Amygdala (tissue), 56 donors: ENCODE measurements at regions not wholly inside any gene's neighbourhood (a gene's known extent, or its start where the extent isn't known, plus 50 kb on each side); places are given as distances from the start of the nearest gene placed in this dataset.
A peak's percentile ranks its signal among the peaks of the same experiment; 100 is the strongest.
"Not testable (repeated sequence)": the region's sequence is repeated elsewhere in the genome, so short reads cannot be mapped to it uniquely, and the experiment has no call there.

ENCODE experiments used
- DNase-seq, 56 donors: peaks; one replicate each; lab custom pipeline; 2025; lab: John Stamatoyannopoulos, UW

DNA sequence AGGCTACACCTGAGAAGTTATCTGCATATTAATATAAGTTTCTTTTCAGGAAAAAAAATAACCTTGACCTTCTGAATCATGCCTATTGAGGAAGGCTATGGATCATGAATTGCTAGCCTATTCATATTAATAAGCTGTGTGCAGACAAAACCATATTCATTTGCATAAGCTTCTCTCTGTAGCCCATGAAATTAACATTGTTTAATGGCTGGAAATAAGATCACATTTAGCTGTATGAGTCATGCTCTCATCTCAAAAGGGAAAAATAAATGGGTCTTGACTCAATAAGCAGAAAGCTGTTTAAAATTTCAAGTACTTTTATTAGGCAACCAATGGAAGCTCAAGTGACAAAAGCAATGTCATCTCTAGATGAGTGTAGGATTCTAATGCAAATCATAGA lies 330.0 kb upstream of the DEPDC1 start:
- no peak for DNase-seq

DNA sequence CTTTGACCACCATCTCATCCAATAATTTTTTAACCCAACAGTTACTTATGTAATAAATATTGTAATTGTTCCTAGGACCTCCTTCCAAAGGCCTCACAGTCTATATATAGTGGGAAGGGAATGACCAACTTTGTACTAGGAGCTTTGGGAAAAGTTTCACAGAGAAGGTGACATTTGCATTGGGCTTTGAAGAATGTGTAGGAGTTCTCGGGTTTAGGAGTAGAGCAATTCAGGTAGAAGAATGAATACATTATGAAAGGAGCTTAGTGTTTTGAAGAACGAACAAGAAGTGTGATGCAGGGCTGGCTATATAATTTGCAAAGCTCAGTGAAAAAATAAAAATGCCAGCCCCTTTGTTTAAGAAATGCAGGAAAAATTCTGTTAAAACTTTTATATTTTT lies 330.4 kb upstream of the DEPDC1 start:
- DNase-seq: no peak

- DNase-seq: no peak
Observed at GRCh38 chr1:68828013-68828412, 331.1 kb upstream of the DEPDC1 start.

DNA sequence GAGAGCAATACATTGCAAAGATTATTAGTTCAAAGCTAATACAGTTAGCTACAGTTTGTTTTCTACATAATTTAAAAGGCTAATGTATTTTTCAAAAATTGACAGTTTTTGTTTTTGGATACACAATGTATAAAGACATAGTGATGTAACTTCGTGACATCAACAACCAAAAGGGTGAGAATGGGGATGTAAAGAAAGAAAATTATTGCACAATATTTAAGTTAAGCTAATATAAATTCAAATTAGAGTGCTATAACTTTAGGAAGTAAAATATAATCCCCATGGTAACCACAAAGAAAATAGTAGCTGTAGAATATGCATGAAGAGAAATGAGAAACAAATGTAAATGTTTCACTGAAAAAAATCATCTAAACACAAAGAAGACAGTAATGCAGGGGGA lies 334.4 kb upstream of the DEPDC1 start:
- no peak for DNase-seq

- no peak for DNase-seq
Observed at GRCh38 chr1:68848017-68848416, 351.1 kb upstream of the DEPDC1 start.

- DNase-seq: no peak
Observed at GRCh38 chr1:68868606-68869005, 371.7 kb upstream of the DEPDC1 start.

- no peak for DNase-seq
Observed at GRCh38 chr1:68873144-68873543, 376.3 kb upstream of the DEPDC1 start.

GRCh38 chr1:68881330-68882194 lies 384.7 kb upstream of the DEPDC1 start:
- DNase-seq: not testable (repeated sequence)

- no peak for DNase-seq
Observed at GRCh38 chr1:68889471-68889870, 392.6 kb upstream of the DEPDC1 start.

DNA sequence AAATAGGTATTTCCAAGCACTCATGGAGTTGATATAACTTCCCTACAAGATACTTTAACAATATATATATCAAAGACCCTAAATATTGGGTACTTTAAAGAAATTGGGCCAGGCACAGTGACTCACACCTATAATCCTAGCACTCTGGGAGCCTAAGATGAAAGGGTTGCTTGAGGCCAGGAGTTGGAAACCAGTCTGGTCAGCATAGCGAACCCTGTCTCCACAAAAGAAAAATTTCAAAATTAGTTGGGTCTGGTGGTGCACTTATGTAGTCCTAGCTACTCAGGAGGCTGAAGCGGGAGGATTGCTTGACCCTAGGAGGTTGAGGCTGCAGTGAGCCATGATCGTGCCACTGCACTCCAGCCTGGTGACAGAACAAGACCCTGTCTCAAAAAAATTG lies 393.9 kb upstream of the DEPDC1 start:
- DNase-seq: no peak

- peak in 5 of 56 donors; percentile 2 to 28 (median 4) for DNase-seq
Observed at GRCh38 chr1:68904477-68904876, 407.6 kb upstream of the DEPDC1 start.

- no peak for DNase-seq
Observed at GRCh38 chr1:68906431-68906830, 409.5 kb upstream of the DEPDC1 start.

GRCh38 chr1:68907491-68907890 lies 410.6 kb upstream of the DEPDC1 start:
- no peak for DNase-seq

GRCh38 chr1:68908316-68908715 lies 411.4 kb upstream of the DEPDC1 start:
- no peak for DNase-seq

- DNase-seq: peak in 13 of 56 donors; percentile 0 to 45 (median 4)
Observed at GRCh38 chr1:68916221-68916902, 419.5 kb upstream of the DEPDC1 start.

GRCh38 chr1:68917456-68917855 lies 420.6 kb upstream of the DEPDC1 start:
- DNase-seq: no peak

- DNase-seq: no peak
Observed at GRCh38 chr1:68918563-68918962, 421.7 kb upstream of the DEPDC1 start.

- no peak for DNase-seq
Observed at GRCh38 chr1:68919075-68919474, 422.2 kb upstream of the DEPDC1 start.

DNA sequence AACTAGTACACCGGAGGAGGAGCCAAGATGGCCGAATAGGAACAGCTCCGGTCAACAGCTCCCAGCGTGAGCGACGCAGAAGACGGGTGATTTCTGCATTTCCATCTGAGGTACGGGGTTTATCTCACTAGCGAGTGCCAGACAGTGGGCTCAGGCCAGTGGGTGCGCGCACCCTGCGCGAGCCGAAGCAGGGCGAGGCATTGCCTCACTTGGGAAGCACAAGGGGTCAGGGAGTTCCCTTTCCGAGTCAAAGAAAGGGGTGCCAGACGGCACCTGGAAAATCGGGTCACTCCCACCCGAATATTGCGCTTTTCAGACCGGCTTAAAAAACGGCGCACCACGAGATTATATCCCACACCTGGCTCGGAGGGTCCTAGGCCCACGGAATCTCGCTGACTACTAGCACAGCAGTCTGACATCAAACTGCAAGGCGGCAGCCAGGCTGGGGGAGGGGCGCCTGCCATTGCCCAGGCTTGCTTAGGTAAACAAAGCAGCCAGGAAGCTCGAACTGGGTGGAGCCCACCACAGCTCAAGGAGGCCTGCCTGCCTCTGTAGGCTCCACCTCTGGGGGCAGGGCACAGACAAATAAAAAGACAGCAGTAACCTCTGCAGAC lies 426.7 kb upstream of the DEPDC1 start:
- DNase-seq: not testable (repeated sequence)

DNA sequence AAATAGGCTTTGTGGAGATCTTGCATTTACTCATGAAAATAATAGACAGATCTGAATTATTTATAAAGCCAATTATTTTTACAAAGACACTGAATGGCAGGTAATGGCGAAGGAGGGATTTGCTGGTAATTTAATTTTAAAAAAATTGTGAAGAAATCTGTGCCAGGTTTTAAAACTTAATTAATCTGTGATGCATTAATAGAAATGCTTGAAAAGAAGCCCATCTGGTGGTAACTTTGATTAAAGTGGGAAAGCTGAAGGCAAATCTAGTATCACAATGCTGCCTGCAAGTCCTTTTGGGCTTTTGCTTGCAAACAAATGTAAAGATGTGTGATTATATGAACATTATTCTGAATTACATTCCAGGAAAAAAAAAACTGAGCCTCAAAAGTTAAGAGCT lies 433.2 kb upstream of the DEPDC1 start:
- no peak for DNase-seq

GRCh38 chr1:68936530-68936929 lies 439.6 kb upstream of the DEPDC1 start:
- DNase-seq: no peak
